Esophagus squamous epithelium (tissue), 5 donors: ENCODE measurements at regions not wholly inside any gene's neighbourhood (a gene's known extent, or its start where the extent isn't known, plus 50 kb on each side); places are given as distances from the start of the nearest gene placed in this dataset.
"Not testable (repeated sequence)": the region's sequence is repeated elsewhere in the genome, so short reads cannot be mapped to it uniquely, and the experiment has no call there.

Experiments
- DNase-seq: peaks from one replicate; lab custom pipeline; 2025; lab: John Stamatoyannopoulos, UW
- H3K27ac ChIP-seq, 4 donors: fragments of 200-600 bp; sonication (generic); one replicate each; pipeline ENCODE4 v1.5.1; 2016 to 2019; ENCODE audit warnings: mild to moderate bottlenecking in 1 of 4
- H3K27me3 ChIP-seq, 4 donors: fragments of 200-600 bp; sonication (generic); 1 replicate in 3 of 4; 2 replicates in 1 of 4; pipeline versions ENCODE4 v1.5.1 to v1.6.0; 2017 to 2021; ENCODE audit warnings: antibody characterized with exemption in 1 of 4
- H3K36me3 ChIP-seq, 3 donors: fragments of 200-600 bp; sonication (generic); one replicate each; pipeline ENCODE4 v1.5.1; 2016 to 2019
- H3K4me1 ChIP-seq, 3 donors: fragments of 200-600 bp; sonication (generic); one replicate each; pipeline ENCODE4 v1.5.1; 2017 to 2019
- H3K4me3 ChIP-seq, 4 donors: fragments of 200-600 bp; sonication (generic); 1 replicate in 3 of 4; 2 replicates in 1 of 4; pipeline ENCODE4 v1.5.1; 2016 to 2019; ENCODE audit warnings: mild to moderate bottlenecking in 2 of 4, moderate library complexity in 1 of 4
- H3K9me3 ChIP-seq, 3 donors: fragments of 200-600 bp; sonication (generic); one replicate each; pipeline ENCODE4 v1.5.1; 2016 to 2019
- CTCF ChIP-seq, 6 experiments: fragments of 450-650 bp in 4 of 6; fragments of 200-600 bp in 2 of 6; sonication (generic) in 2 of 6; IDR thresholded peaks; one replicate each; pipeline ENCODE4 v1.5.1; 2016 to 2019; ENCODE audit warnings: antibody characterized with exemption in 6 of 6, mild to moderate bottlenecking in 4 of 6, moderate library complexity in 4 of 6
- POLR2A ChIP-seq, 4 donors: fragments of 450-650 bp; IDR thresholded peaks; one replicate each; pipeline ENCODE4 v1.6.1; 2017; ENCODE audit warnings: antibody characterized with exemption in 4 of 4, mild to moderate bottlenecking in 4 of 4, moderate library complexity in 3 of 4
- WGBS, 2 donors: methylation state at CpG; one replicate each; pipeline ENCODE4 v1.1.5; 2018; 5-methylcytosine and 5-hydroxymethylcytosine counted together
- intact Hi-C: fragments of 100-400 bp; cut with DNase I; formaldehyde crosslinking; loops from one replicate; pipeline ENCODE4 v1.15.0; 2022
- donor health status: DM: yes; HTN: yes; CAD: no.

GRCh38 chr13:100789968-100790367 is 115.4 kb upstream of the TMTC4 start:
- Histone ChIP-seq H3K27ac (peak overlapping the region in 1 of 4 donors; percentile 4), H3K9me3 (no peaks in the 10 kb centered on the region), H3K4me3 (no peak overlapping the region), H3K4me1 (peaks cover 0 to 18% (median 9%) of the 10 kb centered on the region in 3 donors), H3K27me3 (no peaks in the 10 kb centered on the region), H3K36me3 (no peaks in the 10 kb centered on the region)
- no peak for DNase-seq
- no peak for TF ChIP-seq POLR2A (IDR thresholded peaks at IDR 0.05)
- no peak for TF ChIP-seq CTCF (IDR thresholded peaks at IDR 0.05)
- intact Hi-C loops: no loop called here
- 44 to 70% methylated on average over 3 of the region's 3 CpGs for WGBS, 2 donors

- Histone ChIP-seq H3K9me3 (no peaks in the 10 kb centered on the region), H3K4me3 (no peak overlapping the region), H3K27me3 (no peaks in the 10 kb centered on the region), H3K27ac (peak overlapping the region in 1 of 4 donors; percentile 4), H3K36me3 (no peaks in the 10 kb centered on the region), H3K4me1 (peaks cover 0 to 18% (median 9%) of the 10 kb centered on the region in 3 donors)
- no peak for TF ChIP-seq POLR2A (IDR thresholded peaks at IDR 0.05)
- TF ChIP-seq CTCF (IDR thresholded peaks at IDR 0.05): no peak
- DNase-seq: no peak
- intact Hi-C loops: no loop called here
- 5% methylated on average over 2 of the region's 2 CpGs for WGBS, 2 donors
Observed at GRCh38 chr13:100789481-100789880, 114.9 kb upstream of the TMTC4 start.

- peak overlapping the region in 1 of 4 donors; percentile 4 for H3K27ac ChIP-seq
- no peaks in the 10 kb centered on the region for H3K9me3 ChIP-seq
- H3K27me3 ChIP-seq: no peaks in the 10 kb centered on the region
- no peaks in the 10 kb centered on the region for H3K36me3 ChIP-seq
- TF ChIP-seq CTCF (IDR thresholded peaks at IDR 0.05) (no peak), POLR2A (IDR thresholded peaks at IDR 0.05) (no peak)
- H3K4me1 ChIP-seq: peaks cover 0 to 18% (median 9%) of the 10 kb centered on the region in 3 donors
- intact Hi-C loops: no loop called here
- H3K4me3 ChIP-seq: no peak overlapping the region
- no peak for DNase-seq
- 67% methylated on average over 1 of the region's 1 CpG for WGBS, 2 donors
Observed at GRCh38 chr13:100789025-100789424, 114.4 kb upstream of the TMTC4 start.

GRCh38 chr13:100788540-100788939 is 113.9 kb upstream of the TMTC4 start:
- no peak for DNase-seq
- TF ChIP-seq CTCF (IDR thresholded peaks at IDR 0.05) (no peak), POLR2A (IDR thresholded peaks at IDR 0.05) (no peak)
- Histone ChIP-seq H3K4me3 (no peak overlapping the region), H3K27ac (no peak overlapping the region), H3K4me1 (peaks cover 0 to 18% (median 9%) of the 10 kb centered on the region in 3 donors), H3K36me3 (no peaks in the 10 kb centered on the region), H3K9me3 (no peaks in the 10 kb centered on the region), H3K27me3 (no peaks in the 10 kb centered on the region)
- intact Hi-C loops: no loop called here
- 57% methylated on average over 1 of the region's 1 CpG; no CpG with 5 or more reads in 1 of the 2 donors for WGBS, 2 donors

GRCh38 chr13:100787899-100788298 is 113.3 kb upstream of the TMTC4 start:
- Histone ChIP-seq H3K27me3 (no peaks in the 10 kb centered on the region), H3K9me3 (no peaks in the 10 kb centered on the region), H3K36me3 (no peaks in the 10 kb centered on the region), H3K4me3 (no peak overlapping the region), H3K4me1 (peaks cover 0 to 18% (median 9%) of the 10 kb centered on the region in 3 donors), H3K27ac (no peak overlapping the region)
- TF ChIP-seq CTCF (IDR thresholded peaks at IDR 0.05) (no peak), POLR2A (IDR thresholded peaks at IDR 0.05) (no peak)
- no peak for DNase-seq
- intact Hi-C loops: no loop called here
- 89 to 100% methylated on average over 1 of the region's 1 CpG for WGBS, 2 donors

GRCh38 chr13:100776686-100777085 is 102.1 kb upstream of the TMTC4 start:
- H3K4me3 ChIP-seq, DNase-seq, H3K36me3 ChIP-seq, H3K9me3 ChIP-seq, H3K27me3 ChIP-seq, intact Hi-C loops: not testable (repeated sequence)
- Histone ChIP-seq H3K4me1 (peaks cover 0 to 30% (median 5%) of the 10 kb centered on the region in 3 donors), H3K27ac (peak overlapping the region in 1 of 4 donors; percentile 21)
- 100% methylated on average over 2 of the region's 2 CpGs for WGBS, 2 donors
